ENCODE measurements at regions not wholly inside any gene's neighbourhood (a gene's known extent, or its start where the extent isn't known, plus 50 kb on each side); places are given as distances from the start of the nearest gene placed in this dataset.

- intact Hi-C loops (cut with micrococcal nuclease) (no loop called here), dilution Hi-C loops (cut with MboI; ENCODE audit: extremely low pct_ligation_motif_present, low sequenced_read_pairs) (no loop called here)
- H3K27ac ChIP-seq (ENCODE audit: insufficient read depth, low read depth, low read length): no peak overlapping the region
- no peak for DNase-seq (ENCODE audit: low read depth, low spot score)
- no TSS peak for BruUV-seq (replicated peaks)
- CTCF ChIA-PET: no interaction called here
- TF ChIP-seq FOS (IDR thresholded peaks at IDR 0.05; ENCODE audit: borderline replicate concordance, insufficient read depth, low read length): no peak
- TF ChIP-seq EZH2 (IDR thresholded peaks at IDR 0.05; ENCODE audit: borderline replicate concordance, low read depth, low read length, severe bottlenecking): no peak
- TF ChIP-seq POLR2A (IDR thresholded peaks at IDR 0.05; ENCODE audit: low read depth, low read length): no peak
- no peak for TF ChIP-seq MYC (IDR thresholded peaks at IDR 0.05; ENCODE audit: low read depth, low read length)
- TF ChIP-seq GATA2 (IDR thresholded peaks at IDR 0.05; ENCODE audit: insufficient read depth, insufficient read length, low read depth, low read length): no peak
- TF ChIP-seq CTCF (IDR thresholded peaks at IDR 0.05; ENCODE audit: extremely low read depth in 1 of 2, insufficient read depth in 1 of 2, low read depth in 1 of 2, low read length in 2 of 2): no peak
- no peak overlapping the region for H3K9ac ChIP-seq (replicated peaks; ENCODE audit: extremely low read depth, insufficient read depth, low read length)
- H2AFZ ChIP-seq (ENCODE audit: low read depth, low read length): no peak overlapping the region
- H4K20me1 ChIP-seq (replicated peaks; ENCODE audit: control insufficient read depth, extremely low read depth, insufficient read depth, low read length): no peaks in the 10 kb centered on the region
- H3K79me2 ChIP-seq (ENCODE audit: control insufficient read depth, insufficient read depth, low read length): no peaks in the 10 kb centered on the region
- no peaks in the 10 kb centered on the region for H3K27me3 ChIP-seq (ENCODE audit: control insufficient read depth in 2 of 2, insufficient read depth in 2 of 2, low read length in 2 of 2)
- H3K4me3 ChIP-seq (replicated peaks in 1 of 3; ENCODE audit: insufficient read depth in 1 of 3, low read depth in 1 of 3, low read length in 3 of 3): no peak overlapping the region
- no peaks in the 10 kb centered on the region for H3K9me1 ChIP-seq (replicated peaks; ENCODE audit: control insufficient read depth, extremely low read depth, insufficient read depth, low read length)
- no peaks in the 10 kb centered on the region for H3K4me1 ChIP-seq (ENCODE audit: control insufficient read depth, extremely low read depth, insufficient read depth, low read length)
- POLR2A ChIA-PET: no interaction called here
- FAIRE-seq: no peak
- no peak overlapping the region for H3K4me2 ChIP-seq (ENCODE audit: insufficient read depth, low read length)
- H3K9me3 ChIP-seq (replicated peaks; ENCODE audit: control insufficient read depth, insufficient read depth, low read length): no peaks in the 10 kb centered on the region
- no peaks in the 10 kb centered on the region for H3K36me3 ChIP-seq (ENCODE audit: control insufficient read depth in 2 of 2, extremely low read depth in 1 of 2, insufficient read depth in 2 of 2, low read length in 2 of 2)
These were observed 256.0 kb downstream of the HAUS1 start for GRCh38 chr18:46360102-46360699.

GRCh38 chr18:46360866-46361265 is 256.7 kb downstream of the HAUS1 start:
- no peaks in the 10 kb centered on the region for H3K27me3 ChIP-seq (ENCODE audit: control insufficient read depth in 2 of 2, insufficient read depth in 2 of 2, low read length in 2 of 2)
- TF ChIP-seq EZH2 (IDR thresholded peaks at IDR 0.05; ENCODE audit: borderline replicate concordance, low read depth, low read length, severe bottlenecking): no peak
- no peak for TF ChIP-seq GATA2 (IDR thresholded peaks at IDR 0.05; ENCODE audit: insufficient read depth, insufficient read length, low read depth, low read length)
- TF ChIP-seq POLR2A (IDR thresholded peaks at IDR 0.05; ENCODE audit: low read depth, low read length): no peak
- no peak for TF ChIP-seq MYC (IDR thresholded peaks at IDR 0.05; ENCODE audit: low read depth, low read length)
- no peak for TF ChIP-seq POLR2AphosphoS5 (IDR thresholded peaks at IDR 0.05; ENCODE audit: insufficient read depth, low read depth, low read length)
- no peak for TF ChIP-seq CTCF (IDR thresholded peaks at IDR 0.05; ENCODE audit: extremely low read depth in 1 of 2, insufficient read depth in 1 of 2, low read depth in 1 of 2, low read length in 2 of 2)
- TF ChIP-seq MAX (IDR thresholded peaks at IDR 0.05; ENCODE audit: insufficient read depth, insufficient read length): no peak
- no peak for TF ChIP-seq FOS (IDR thresholded peaks at IDR 0.05; ENCODE audit: borderline replicate concordance, insufficient read depth, low read length)
- no peak for TF ChIP-seq JUN (IDR thresholded peaks at IDR 0.05; ENCODE audit: borderline replicate concordance, insufficient read depth, insufficient read length, low read depth)
- no peak overlapping the region for H3K27ac ChIP-seq (ENCODE audit: insufficient read depth, low read depth, low read length)
- no peak overlapping the region for H3K4me2 ChIP-seq (ENCODE audit: insufficient read depth, low read length)
- no peaks in the 10 kb centered on the region for H3K9me3 ChIP-seq (replicated peaks; ENCODE audit: control insufficient read depth, insufficient read depth, low read length)
- no peaks in the 10 kb centered on the region for H4K20me1 ChIP-seq (replicated peaks; ENCODE audit: control insufficient read depth, extremely low read depth, insufficient read depth, low read length)
- ChIA-PET POLR2A (interaction anchor here (0.5 kb wide), 1 partner anchor 10 kb away, joined by 3 read pairs; no protein-coding TSS in a partner anchor), CTCF (no interaction called here)
- no peak overlapping the region for H3K4me3 ChIP-seq (replicated peaks in 1 of 3; ENCODE audit: insufficient read depth in 1 of 3, low read depth in 1 of 3, low read length in 3 of 3)
- no peaks in the 10 kb centered on the region for H3K36me3 ChIP-seq (ENCODE audit: control insufficient read depth in 2 of 2, extremely low read depth in 1 of 2, insufficient read depth in 2 of 2, low read length in 2 of 2)
- H3K79me2 ChIP-seq (ENCODE audit: control insufficient read depth, insufficient read depth, low read length): no peaks in the 10 kb centered on the region
- no peak overlapping the region for H3K9ac ChIP-seq (replicated peaks; ENCODE audit: extremely low read depth, insufficient read depth, low read length)
- BruUV-seq (replicated peaks): no TSS peak
- dilution Hi-C loops (cut with MboI; ENCODE audit: extremely low pct_ligation_motif_present, low sequenced_read_pairs) (no loop called here), intact Hi-C loops (cut with micrococcal nuclease) (no loop called here)
- H3K9me1 ChIP-seq (replicated peaks; ENCODE audit: control insufficient read depth, extremely low read depth, insufficient read depth, low read length): no peaks in the 10 kb centered on the region
- DNase-seq (ENCODE audit: low read depth, low spot score) (no peak), FAIRE-seq (no peak)
- no peaks in the 10 kb centered on the region for H3K4me1 ChIP-seq (ENCODE audit: control insufficient read depth, extremely low read depth, insufficient read depth, low read length)
- H2AFZ ChIP-seq (ENCODE audit: low read depth, low read length): no peak overlapping the region
